Esophagus muscularis mucosa (tissue), 4 donors: ENCODE measurements at regions not wholly inside any gene's neighbourhood (a gene's known extent, or its start where the extent isn't known, plus 50 kb on each side); places are given as distances from the start of the nearest gene placed in this dataset.

Experiments used
- DNase-seq: peaks from one replicate; pipeline ENCODE4 v3.0.0-alpha.2; 2017; ENCODE audit errors: extremely low spot score
- H3K27ac ChIP-seq, 4 donors: fragments of 200-600 bp; sonication (generic); replicated peaks in 1 of 4; 1 replicate in 3 of 4; 2 replicates in 1 of 4; pipeline ENCODE4 v1.5.1; 2016 to 2019; ENCODE audit warnings: mild to moderate bottlenecking in 1 of 4
- H3K27me3 ChIP-seq, 4 donors: fragments of 200-600 bp; sonication (generic); one replicate each; pipeline versions ENCODE4 v1.5.1 to v1.6.0; 2016 to 2019
- H3K36me3 ChIP-seq, 4 donors: fragments of 200-600 bp; sonication (generic); one replicate each; pipeline ENCODE4 v1.5.1; 2016 to 2019
- H3K4me1 ChIP-seq, 4 donors: fragments of 200-600 bp; sonication (generic); one replicate each; pipeline ENCODE4 v1.5.1; 2016 to 2019
- H3K4me3 ChIP-seq, 4 donors: fragments of 200-600 bp; sonication (generic); 1 replicate in 2 of 4; 2 replicates in 2 of 4; pipeline ENCODE4 v1.5.1; 2016 to 2019; ENCODE audit warnings: mild to moderate bottlenecking in 4 of 4, moderate library complexity in 1 of 4
- H3K9me3 ChIP-seq, 4 donors: fragments of 200-600 bp; sonication (generic); 1 replicate in 3 of 4; 2 replicates in 1 of 4; pipeline ENCODE4 v1.5.1; 2016 to 2019
- EP300 ChIP-seq: sonication (generic); formaldehyde crosslinking; IDR thresholded peaks from one replicate; pipeline ENCODE4 v1.6.1; 2017; ENCODE audit warnings: antibody characterized with exemption
- POLR2A ChIP-seq: fragments of 450-650 bp; IDR thresholded peaks from one replicate; pipeline ENCODE4 v1.6.1; 2017; ENCODE audit warnings: antibody characterized with exemption, moderate library complexity, mild to moderate bottlenecking, low read depth
- POLR2AphosphoS5 ChIP-seq, 2 donors: sonication (generic); formaldehyde crosslinking; IDR thresholded peaks; one replicate each; pipeline ENCODE4 v1.6.1; 2017; ENCODE audit warnings: antibody characterized with exemption in 2 of 2
- WGBS: methylation state at CpG from one replicate; pipeline ENCODE4 v1.1.5; 2018; 5-methylcytosine and 5-hydroxymethylcytosine counted together
- intact Hi-C: fragments of 100-400 bp; cut with DNase I; formaldehyde crosslinking; loops from one replicate; pipeline ENCODE4 v1.15.1; 2023
- TF ChIP-seq, protein P1 (sequence below), 3 experiments: fragments of 200-600 bp in 2 of 3; fragments of 450-650 bp in 1 of 3; sonication (generic) in 2 of 3; IDR thresholded peaks; one replicate each; pipeline ENCODE4 v1.5.1; 2017 to 2019; ENCODE audit warnings: antibody characterized with exemption in 3 of 3, mild to moderate bottlenecking in 2 of 3, moderate library complexity in 1 of 3

DNA sequence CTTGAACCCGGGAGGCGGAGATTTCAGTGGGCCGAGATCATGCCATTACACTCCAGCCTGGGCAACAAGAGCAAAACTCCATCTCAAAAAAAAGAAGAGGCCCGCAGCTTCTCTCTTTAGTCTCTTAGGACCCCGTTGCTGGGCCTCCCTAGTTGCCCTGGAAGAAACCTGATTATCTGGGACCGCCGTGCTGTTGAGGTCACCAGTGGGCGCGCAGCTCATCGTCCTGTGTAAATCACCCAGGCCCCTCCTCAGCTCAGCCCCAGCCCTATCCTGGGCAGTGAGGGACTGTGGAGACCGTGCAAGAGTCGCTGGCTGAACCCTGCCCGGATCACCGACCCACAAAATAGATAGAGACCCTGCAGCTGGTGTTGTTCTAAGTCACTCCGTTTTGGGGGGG lies 85.0 kb downstream of the UNCX start:
- WGBS, result 90% methylated on average over 5 of the region's 15 CpGs
- H3K36me3 ChIP-seq, result no peaks in the 10 kb centered on the region
- no peak overlapping the region for H3K4me3 ChIP-seq
- H3K27me3 ChIP-seq, result peaks cover 0 to 76% (median 16%) of the 10 kb centered on the region in 4 donors
- TF ChIP-seq POLR2AphosphoS5 (IDR thresholded peaks at IDR 0.05), result no peak
- TF ChIP-seq POLR2A, result no peak
- TF ChIP-seq, protein P1, sequence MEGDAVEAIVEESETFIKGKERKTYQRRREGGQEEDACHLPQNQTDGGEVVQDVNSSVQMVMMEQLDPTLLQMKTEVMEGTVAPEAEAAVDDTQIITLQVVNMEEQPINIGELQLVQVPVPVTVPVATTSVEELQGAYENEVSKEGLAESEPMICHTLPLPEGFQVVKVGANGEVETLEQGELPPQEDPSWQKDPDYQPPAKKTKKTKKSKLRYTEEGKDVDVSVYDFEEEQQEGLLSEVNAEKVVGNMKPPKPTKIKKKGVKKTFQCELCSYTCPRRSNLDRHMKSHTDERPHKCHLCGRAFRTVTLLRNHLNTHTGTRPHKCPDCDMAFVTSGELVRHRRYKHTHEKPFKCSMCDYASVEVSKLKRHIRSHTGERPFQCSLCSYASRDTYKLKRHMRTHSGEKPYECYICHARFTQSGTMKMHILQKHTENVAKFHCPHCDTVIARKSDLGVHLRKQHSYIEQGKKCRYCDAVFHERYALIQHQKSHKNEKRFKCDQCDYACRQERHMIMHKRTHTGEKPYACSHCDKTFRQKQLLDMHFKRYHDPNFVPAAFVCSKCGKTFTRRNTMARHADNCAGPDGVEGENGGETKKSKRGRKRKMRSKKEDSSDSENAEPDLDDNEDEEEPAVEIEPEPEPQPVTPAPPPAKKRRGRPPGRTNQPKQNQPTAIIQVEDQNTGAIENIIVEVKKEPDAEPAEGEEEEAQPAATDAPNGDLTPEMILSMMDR (IDR thresholded peaks at IDR 0.05), result no peak
- TF ChIP-seq EP300, result no peak
- H3K9me3 ChIP-seq, result peaks cover 0 to 4% (median 0%) of the 10 kb centered on the region in 4 donors
- DNase-seq, result no peak
- intact Hi-C loops, result no loop called here
- no peak overlapping the region for H3K27ac ChIP-seq
- peaks cover 0 to 5% (median 2%) of the 10 kb centered on the region in 4 donors for H3K4me1 ChIP-seq

DNA sequence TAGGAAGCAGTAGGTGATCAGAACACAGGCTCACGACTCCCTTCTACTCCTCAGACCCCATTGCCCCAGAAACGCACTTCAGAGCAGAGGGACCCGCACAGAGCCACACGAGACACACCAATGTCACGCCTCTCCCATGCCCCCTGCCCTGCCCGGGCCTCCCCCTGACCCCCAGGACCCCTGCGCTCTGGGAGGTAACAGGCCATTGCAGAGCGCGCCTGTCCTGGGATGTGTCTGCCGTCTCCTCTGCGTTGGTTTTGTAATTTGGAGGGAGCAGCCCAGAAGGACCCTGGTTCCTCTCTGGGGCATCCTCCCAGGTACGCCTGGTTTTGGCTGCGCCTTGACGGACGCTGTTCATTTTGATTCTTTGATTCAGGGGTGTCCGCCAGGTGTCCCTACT lies 85.4 kb downstream of the UNCX start:
- Histone ChIP-seq H3K4me1 (peaks cover 0 to 10% (median 4%) of the 10 kb centered on the region in 4 donors), H3K27ac (no peak overlapping the region), H3K4me3 (no peak overlapping the region), H3K36me3 (no peaks in the 10 kb centered on the region), H3K9me3 (no peaks in the 10 kb centered on the region), H3K27me3 (peaks cover 0 to 77% (median 19%) of the 10 kb centered on the region in 4 donors)
- no peak for DNase-seq
- intact Hi-C loops, result no loop called here
- TF ChIP-seq POLR2AphosphoS5 (IDR thresholded peaks at IDR 0.05) (no peak), POLR2A (no peak), EP300 (no peak)
- TF ChIP-seq, protein P1 (IDR thresholded peaks at IDR 0.05), result no peak
- WGBS, result 79% methylated on average over 15 of the region's 16 CpGs

DNA sequence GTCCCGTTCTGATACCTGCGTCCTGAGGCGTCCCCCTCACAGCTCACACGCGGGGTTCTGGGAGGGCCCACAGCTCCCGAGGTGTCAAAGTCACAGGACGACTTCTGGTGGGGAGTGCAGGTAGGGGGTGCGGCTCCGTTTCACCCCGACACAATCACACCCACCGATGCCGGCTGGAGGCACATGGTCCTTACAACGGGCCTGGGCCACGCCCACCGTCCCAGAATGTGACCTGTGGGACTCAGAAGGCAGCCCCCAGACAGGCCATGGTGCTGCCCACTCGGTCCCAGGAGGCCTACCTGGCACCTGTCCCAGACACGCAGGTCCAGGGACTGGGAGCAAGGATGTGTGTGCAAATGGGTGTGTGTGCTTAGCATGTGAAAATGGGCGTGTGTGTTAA lies 86.0 kb downstream of the UNCX start:
- Histone ChIP-seq H3K9me3 (no peaks in the 10 kb centered on the region), H3K36me3 (no peaks in the 10 kb centered on the region), H3K27me3 (peaks cover 0 to 79% (median 21%) of the 10 kb centered on the region in 4 donors), H3K27ac (no peak overlapping the region), H3K4me3 (no peak overlapping the region), H3K4me1 (peaks cover 0 to 16% (median 10%) of the 10 kb centered on the region in 4 donors)
- intact Hi-C loops, result no loop called here
- no peak for DNase-seq
- WGBS, result 73% methylated on average over 18 of the region's 18 CpGs
- TF ChIP-seq, protein P1 (IDR thresholded peaks at IDR 0.05), result no peak
- TF ChIP-seq POLR2AphosphoS5 (IDR thresholded peaks at IDR 0.05) (no peak), POLR2A (no peak), EP300 (no peak)

DNA sequence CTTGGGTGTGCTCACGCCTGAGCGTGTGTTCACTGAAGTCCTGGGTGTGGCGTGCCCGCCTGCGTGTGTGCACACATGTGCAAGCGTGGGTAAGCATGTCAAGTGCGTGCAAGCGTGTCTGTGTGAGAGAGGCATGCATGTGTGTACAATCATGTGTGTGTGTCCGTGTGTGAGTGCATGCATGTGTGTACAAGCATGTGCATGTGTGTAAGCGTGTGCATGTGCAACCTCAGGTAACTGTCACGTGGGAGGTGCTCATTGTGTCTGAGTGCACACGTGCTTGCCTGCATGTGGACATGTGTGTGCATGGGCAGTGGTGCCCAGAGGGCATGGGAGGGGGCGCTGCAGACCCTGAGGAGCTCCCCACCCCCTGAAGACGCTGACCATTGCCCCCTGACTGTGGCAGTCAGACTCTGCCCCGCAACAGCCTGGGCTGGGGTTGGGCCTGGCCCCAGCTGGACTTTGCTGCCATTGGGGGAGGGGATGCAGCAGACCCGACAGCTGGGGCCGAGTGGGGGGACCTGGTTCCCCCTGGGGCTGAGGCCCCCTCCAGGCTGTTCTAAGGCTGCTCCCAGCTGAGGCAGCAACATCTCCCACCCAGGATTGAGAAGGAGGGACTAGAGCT lies 88.1 kb downstream of the UNCX start:
- Histone ChIP-seq H3K36me3 (no peaks in the 10 kb centered on the region), H3K4me1 (peaks cover 0 to 17% (median 10%) of the 10 kb centered on the region in 4 donors), H3K27me3 (peaks cover 0 to 80% (median 30%) of the 10 kb centered on the region in 4 donors), H3K4me3 (no peak overlapping the region), H3K9me3 (no peaks in the 10 kb centered on the region), H3K27ac (no peak overlapping the region)
- DNase-seq, result no peak
- 87% methylated on average over 12 of the region's 17 CpGs for WGBS
- TF ChIP-seq POLR2A (no peak), POLR2AphosphoS5 (IDR thresholded peaks at IDR 0.05) (no peak)
- intact Hi-C loops, result no loop called here

DNA sequence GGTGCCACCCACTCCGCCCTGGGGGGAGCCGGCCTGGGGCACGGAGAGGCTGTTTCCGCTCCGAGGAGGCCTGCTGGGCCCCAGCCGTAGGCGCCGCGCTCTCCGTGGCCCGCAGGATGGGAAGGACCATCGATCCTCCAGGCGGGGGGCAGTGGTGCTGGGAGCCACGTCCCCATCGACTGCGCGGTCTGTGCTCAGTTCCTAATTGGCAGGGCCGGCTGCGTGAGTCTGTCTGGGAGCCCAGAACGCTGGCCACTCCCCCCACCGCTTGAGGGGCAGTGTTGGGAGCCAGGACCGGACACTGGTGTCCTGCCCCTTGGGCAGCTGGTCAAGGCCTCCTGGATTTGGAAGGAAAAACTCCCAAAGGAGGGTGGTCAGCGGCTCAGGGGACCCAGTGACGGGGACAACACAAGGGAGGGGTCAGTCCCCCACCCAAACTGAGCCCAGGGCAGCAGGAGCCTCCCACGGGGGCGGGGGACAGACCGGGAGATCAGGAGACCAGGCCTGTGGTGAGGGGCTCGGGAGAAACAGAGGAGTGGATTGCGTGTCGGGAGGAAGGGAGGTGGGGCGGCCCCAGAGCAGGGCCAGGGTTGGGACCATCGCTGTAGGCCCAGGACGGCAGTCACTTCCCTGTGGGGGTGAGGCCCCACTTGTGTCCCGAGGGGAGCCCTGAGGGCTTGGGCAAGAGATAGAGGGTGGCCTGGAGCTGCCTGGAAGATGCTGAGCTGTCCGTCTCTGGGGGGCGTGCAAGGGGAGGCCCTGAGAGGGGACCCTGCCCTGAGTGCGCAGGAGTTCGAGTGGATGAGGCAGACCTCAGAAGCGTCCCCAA lies 89.0 kb downstream of the UNCX start:
- 73% methylated on average over 26 of the region's 39 CpGs for WGBS
- H3K9me3 ChIP-seq, result no peaks in the 10 kb centered on the region
- intact Hi-C loops, result no loop called here
- DNase-seq, result no peak
- peaks cover 0 to 84% (median 30%) of the 10 kb centered on the region in 4 donors for H3K27me3 ChIP-seq
- H3K4me3 ChIP-seq, result no peak overlapping the region
- no peaks in the 10 kb centered on the region for H3K36me3 ChIP-seq
- TF ChIP-seq EP300 (no peak), POLR2AphosphoS5 (IDR thresholded peaks at IDR 0.05) (no peak), POLR2A (no peak)
- TF ChIP-seq, protein P1 (IDR thresholded peaks at IDR 0.05), result no peak
- no peak overlapping the region for H3K27ac ChIP-seq
- H3K4me1 ChIP-seq, result peaks cover 0 to 17% (median 10%) of the 10 kb centered on the region in 4 donors
